Stimulated activated naive CD8-positive, alpha-beta T cell treated with anti-CD3 and anti-CD28 coated beads, Interleukin-15, amount 100 ng/mL, for 72 hours (primary cell): ENCODE measurements at regions not wholly inside any gene's neighbourhood (a gene's known extent, or its start where the extent isn't known, plus 50 kb on each side); places are given as distances from the start of the nearest gene placed in this dataset.
A peak's percentile ranks its signal among the peaks of the same experiment; 100 is the strongest.

ENCODE experiments used
- ATAC-seq: fragments of 150-1000 bp; cut with Tn5 transposase; 2 replicates; pipeline ENCODE4 v1.10.0; 2021; ENCODE audit warnings: mild to moderate bottlenecking, moderate library complexity
- DNase-seq, 2 donors: peaks; one replicate each; pipeline ENCODE4 v3.0.0; 2021 to 2022
- H3K27ac Mint-ChIP-seq, 2 donors: one replicate each; pipeline ENCODE4 v1.8.0; 2022; ENCODE audit warnings: mild to moderate bottlenecking in 2 of 2, mixed read lengths in 2 of 2, moderate library complexity in 2 of 2
- H3K27me3 Mint-ChIP-seq: one replicate; pipeline ENCODE4 v1.8.0; 2022; ENCODE audit warnings: mixed read lengths
- H3K4me1 Mint-ChIP-seq: one replicate; pipeline ENCODE4 v1.8.0; 2022; ENCODE audit warnings: mild to moderate bottlenecking, mixed read lengths
- H3K4me3 Mint-ChIP-seq, 2 donors: one replicate each; pipeline ENCODE4 v1.8.0; 2022; ENCODE audit warnings: mild to moderate bottlenecking in 2 of 2, mixed read lengths in 2 of 2, moderate library complexity in 1 of 2
- H3K9me3 Mint-ChIP-seq, 2 donors: one replicate each; pipeline ENCODE4 v1.8.0; 2022; ENCODE audit warnings: mixed read lengths in 2 of 2

- H3K9me3 Mint-ChIP-seq: no peaks in the 10 kb centered on the region
- H3K4me3 Mint-ChIP-seq: peak overlapping the region in 1 of 2 donors; percentile 71
- peaks cover 94% of the 10 kb centered on the region for H3K4me1 Mint-ChIP-seq
- ATAC-seq (no peak), DNase-seq (peak in 1 of 2 donors; percentile 56)
- peak overlapping the region in 1 of 2 donors; percentile 80 for H3K27ac Mint-ChIP-seq
- no peaks in the 10 kb centered on the region for H3K27me3 Mint-ChIP-seq
Observed at GRCh38 chr6:223763-224162, 68.5 kb upstream of the DUSP22 start.

- no peak for DNase-seq
- no peak for ATAC-seq
- H3K4me3 Mint-ChIP-seq: peak overlapping the region; percentile 71 to 81
Observed at GRCh38 chr6:224350-224749, 67.9 kb upstream of the DUSP22 start.

DNA sequence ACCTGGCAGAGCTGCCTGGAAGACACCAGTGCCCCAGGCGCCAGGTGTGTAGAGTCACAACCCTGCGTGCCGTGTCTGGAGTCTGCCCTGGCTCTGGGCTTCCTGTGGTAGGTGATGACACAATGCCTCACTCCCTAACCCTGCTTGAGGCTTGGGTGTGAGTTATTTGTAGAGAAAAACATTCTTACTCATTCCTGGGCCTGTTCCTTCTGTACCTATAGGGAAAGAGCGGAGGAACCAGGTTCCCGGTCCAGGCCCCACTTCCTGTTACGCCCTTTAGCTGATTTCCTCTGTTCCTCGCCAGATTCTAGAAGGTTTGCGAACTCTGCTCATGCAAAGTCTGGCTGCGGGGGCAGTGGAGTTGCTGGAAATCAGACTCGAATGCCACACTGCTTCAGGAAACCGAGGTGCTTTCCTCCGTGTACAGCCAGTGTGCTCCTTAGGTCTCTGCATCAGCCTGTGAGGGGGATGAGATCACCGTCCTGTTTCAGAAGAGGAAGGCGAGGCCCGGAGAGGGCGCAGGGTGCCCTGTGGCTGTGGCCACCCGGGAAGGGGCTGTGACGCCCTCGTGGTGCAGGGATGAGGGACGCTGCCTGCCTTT is 67.1 kb upstream of the DUSP22 start:
- H3K27ac Mint-ChIP-seq: peak overlapping the region; percentile 93 to 96

More at GRCh38 chr6:224350-224749, 67.9 kb upstream of the DUSP22 start:
- peaks cover 94% of the 10 kb centered on the region for H3K4me1 Mint-ChIP-seq
- peak overlapping the region; percentile 93 to 96 for H3K27ac Mint-ChIP-seq
- H3K9me3 Mint-ChIP-seq: no peaks in the 10 kb centered on the region
- H3K27me3 Mint-ChIP-seq: no peaks in the 10 kb centered on the region

GRCh38 chr6:225907-226306 is 66.4 kb upstream of the DUSP22 start:
- Mint-ChIP-seq H3K27ac (peak overlapping the region; percentile 93 to 96), H3K27me3 (no peaks in the 10 kb centered on the region), H3K4me3 (peak overlapping the region; percentile 71 to 81), H3K9me3 (no peaks in the 10 kb centered on the region), H3K4me1 (peaks cover 94% of the 10 kb centered on the region)
- DNase-seq (no peak), ATAC-seq (no peak)

More for the DNA sequence above, 67.1 kb upstream of the DUSP22 start:
- H3K4me3 Mint-ChIP-seq: peak overlapping the region; percentile 71 to 81
- H3K27me3 Mint-ChIP-seq: no peaks in the 10 kb centered on the region
- DNase-seq: peak; percentile 64 to 94
- H3K9me3 Mint-ChIP-seq: no peaks in the 10 kb centered on the region
- ATAC-seq: peak; percentile 87
- H3K4me1 Mint-ChIP-seq: peaks cover 94% of the 10 kb centered on the region

DNA sequence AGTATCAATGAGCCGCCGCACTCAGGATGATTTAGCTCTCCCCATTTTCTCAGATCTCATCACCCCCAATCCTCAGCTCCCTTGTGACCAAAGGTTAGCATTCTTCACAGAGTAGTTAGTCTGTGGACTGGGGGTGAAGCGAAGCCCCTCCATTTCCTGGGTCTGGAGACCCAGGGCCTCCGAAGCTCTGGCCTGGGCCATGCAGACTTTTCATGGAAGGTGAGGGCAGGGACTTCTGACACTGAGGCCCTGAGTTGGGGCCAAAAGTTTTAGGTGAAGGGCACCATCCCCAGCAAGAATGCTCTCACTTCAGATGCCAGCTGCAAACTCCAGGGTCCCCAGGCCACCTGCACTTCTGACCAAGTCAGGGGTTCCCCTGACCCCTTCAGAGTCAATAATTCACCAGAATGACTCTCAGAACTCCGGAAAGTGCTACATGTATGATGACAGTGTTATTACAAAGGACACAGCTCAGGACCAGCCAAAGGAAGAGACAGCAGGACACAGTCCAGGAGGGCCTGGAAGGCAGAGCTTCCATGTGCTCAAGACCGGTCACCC is 65.7 kb upstream of the DUSP22 start:
- Mint-ChIP-seq H3K4me1 (peaks cover 94% of the 10 kb centered on the region), H3K27me3 (no peaks in the 10 kb centered on the region), H3K4me3 (peak overlapping the region in 1 of 2 donors; percentile 71), H3K9me3 (no peaks in the 10 kb centered on the region), H3K27ac (peak overlapping the region in 1 of 2 donors; percentile 93)
- DNase-seq (no peak), ATAC-seq (no peak)

GRCh38 chr6:227074-227782 is 65.1 kb upstream of the DUSP22 start:
- Mint-ChIP-seq H3K4me1 (peaks cover 94% of the 10 kb centered on the region), H3K27me3 (no peaks in the 10 kb centered on the region), H3K4me3 (peak overlapping the region in 1 of 2 donors; percentile 71), H3K27ac (peak overlapping the region in 1 of 2 donors; percentile 93), H3K9me3 (no peaks in the 10 kb centered on the region)
- no peak for DNase-seq
- ATAC-seq: no peak

- ATAC-seq (no peak), DNase-seq (no peak)
- no peaks in the 10 kb centered on the region for H3K27me3 Mint-ChIP-seq
- no peak overlapping the region for H3K4me3 Mint-ChIP-seq
- H3K9me3 Mint-ChIP-seq: no peaks in the 10 kb centered on the region
- peaks cover 94% of the 10 kb centered on the region for H3K4me1 Mint-ChIP-seq
- peak overlapping the region in 1 of 2 donors; percentile 19 for H3K27ac Mint-ChIP-seq
Observed at GRCh38 chr6:227812-228338, 64.4 kb upstream of the DUSP22 start.

DNA sequence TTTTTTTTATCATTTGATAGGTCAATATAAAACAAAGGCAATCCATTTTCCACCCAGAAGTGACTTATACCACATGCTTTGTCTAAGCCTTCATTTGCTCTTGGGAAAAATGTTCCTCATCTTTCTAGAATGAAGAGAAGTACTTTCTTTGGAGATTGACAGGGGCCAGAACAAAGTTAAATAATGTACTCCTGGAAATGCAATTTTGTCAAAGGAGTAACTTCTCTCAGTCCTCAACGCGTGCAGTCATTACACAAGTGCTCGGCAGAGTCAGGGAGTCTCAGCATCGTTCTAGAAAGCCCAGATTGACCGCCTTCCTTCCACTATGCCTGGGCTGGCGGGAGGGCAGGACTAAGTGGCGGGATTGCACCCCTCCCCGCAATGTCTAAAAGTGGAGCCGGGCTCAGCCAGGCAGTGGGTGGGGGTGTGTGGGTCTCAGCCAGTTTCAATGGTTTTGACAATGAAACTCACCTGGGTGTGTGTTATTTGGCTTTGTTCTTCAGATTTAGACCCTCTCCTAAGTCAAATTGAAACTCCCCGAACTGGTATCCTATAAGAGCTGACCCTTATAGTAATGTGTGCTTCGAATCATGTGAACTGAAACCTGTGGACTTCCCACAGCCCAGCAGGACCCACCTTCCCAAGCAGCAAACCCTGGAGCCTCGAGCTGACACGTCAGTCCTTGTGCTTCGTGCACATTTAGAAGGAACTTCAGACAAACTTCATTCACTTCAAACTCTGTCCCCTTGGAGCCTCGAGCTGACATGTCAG is 63.2 kb upstream of the DUSP22 start:
- ATAC-seq (no peak), DNase-seq (no peak)
- Mint-ChIP-seq H3K4me1 (peaks cover 88% of the 10 kb centered on the region), H3K27me3 (no peaks in the 10 kb centered on the region), H3K27ac (no peak overlapping the region), H3K9me3 (no peaks in the 10 kb centered on the region), H3K4me3 (no peak overlapping the region)

DNA sequence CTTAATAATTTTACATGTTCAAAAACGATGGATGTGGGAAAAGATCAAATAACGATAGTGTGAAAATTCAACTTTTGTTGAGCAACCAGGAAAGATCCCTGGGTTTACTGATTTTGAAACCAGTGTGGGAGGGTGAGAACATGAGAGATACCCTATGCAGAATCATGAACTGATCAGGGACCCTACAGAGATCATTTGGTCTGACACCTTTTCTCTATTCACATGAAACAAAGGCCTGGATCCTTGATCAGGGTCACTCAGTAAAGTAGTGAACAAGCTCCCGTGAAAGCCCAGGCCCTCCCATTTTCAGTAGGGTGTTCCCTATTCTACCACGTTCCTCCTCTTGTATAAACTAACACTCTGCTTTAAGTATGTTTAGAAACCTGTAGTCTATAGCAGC is 60.5 kb upstream of the DUSP22 start:
- Mint-ChIP-seq H3K27me3 (no peaks in the 10 kb centered on the region), H3K9me3 (no peaks in the 10 kb centered on the region), H3K4me3 (peak overlapping the region in 1 of 2 donors; percentile 47), H3K27ac (no peak overlapping the region), H3K4me1 (peaks cover 86% of the 10 kb centered on the region)
- DNase-seq (no peak), ATAC-seq (peak; percentile 58)

GRCh38 chr6:232982-233640 is 59.2 kb upstream of the DUSP22 start:
- Mint-ChIP-seq H3K4me1 (peaks cover 78% of the 10 kb centered on the region), H3K27ac (no peak overlapping the region), H3K4me3 (no peak overlapping the region), H3K27me3 (no peaks in the 10 kb centered on the region), H3K9me3 (no peaks in the 10 kb centered on the region)
- DNase-seq: no peak
- ATAC-seq: no peak

DNA sequence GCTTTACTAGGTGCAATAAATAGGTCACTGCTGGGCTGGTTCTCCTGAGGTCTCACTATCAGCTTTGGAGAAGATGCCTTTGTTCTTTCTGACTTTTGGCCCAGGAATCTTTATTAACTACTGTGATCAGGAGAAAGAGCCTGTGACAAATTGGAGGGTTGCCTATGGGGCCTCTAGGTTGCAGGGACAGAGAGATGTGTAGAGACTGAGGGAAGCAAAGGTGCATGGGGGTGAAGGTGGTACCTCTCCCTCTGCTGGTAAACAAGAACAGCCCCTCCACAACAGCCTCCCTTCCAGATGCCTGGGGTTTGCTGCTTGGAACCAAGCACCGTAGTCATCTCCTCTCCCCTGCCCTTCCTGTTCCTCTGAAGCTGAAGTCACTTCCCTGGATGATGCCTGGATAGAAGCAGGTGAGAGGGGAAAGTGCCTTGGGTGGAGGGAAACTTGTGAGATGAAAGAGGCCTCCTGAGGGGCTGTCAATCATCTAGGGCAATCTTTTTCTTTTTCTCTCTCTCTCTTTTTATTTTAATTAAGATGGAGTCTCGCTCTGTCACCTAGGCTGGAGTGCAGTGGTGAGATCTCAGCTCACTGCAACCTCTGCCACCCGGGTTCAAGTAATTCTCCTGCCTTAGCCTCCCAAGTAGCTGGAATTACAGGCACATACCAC is 57.4 kb upstream of the DUSP22 start:
- Mint-ChIP-seq H3K27ac (peak overlapping the region; percentile 16 to 91), H3K4me3 (peak overlapping the region; percentile 53 to 81), H3K4me1 (peaks cover 64% of the 10 kb centered on the region), H3K27me3 (no peaks in the 10 kb centered on the region), H3K9me3 (no peaks in the 10 kb centered on the region)
- DNase-seq: no peak
- ATAC-seq: no peak

DNA sequence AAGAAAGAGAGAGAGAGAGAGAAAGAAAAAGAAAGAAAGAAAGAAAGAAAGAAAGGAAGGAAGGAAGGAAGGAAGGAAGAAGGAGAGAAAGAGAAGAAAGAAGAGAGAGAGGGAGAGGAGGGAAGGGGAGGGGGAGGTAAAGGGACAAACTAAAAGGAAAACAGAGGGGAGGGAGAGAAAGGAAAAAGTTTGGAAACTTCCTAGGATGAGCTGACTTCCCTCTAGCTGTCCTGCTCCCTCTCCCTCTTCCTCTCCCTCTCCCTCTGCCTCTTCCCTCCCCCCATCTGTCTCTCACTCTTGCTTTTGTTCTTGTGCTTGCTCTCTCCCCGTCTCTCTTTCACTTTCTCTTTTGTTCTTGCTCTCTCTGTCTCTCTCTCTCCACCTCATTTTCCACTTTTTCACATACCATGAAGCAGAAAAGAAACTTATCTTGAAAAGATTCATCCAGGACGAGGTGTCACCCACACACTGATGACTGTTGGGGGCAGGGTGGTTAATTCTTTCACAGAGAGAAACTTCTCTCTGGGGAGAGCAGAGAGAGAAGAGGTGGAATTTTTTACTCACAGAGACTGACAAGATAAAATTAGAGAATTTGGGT is 56.4 kb upstream of the DUSP22 start:
- Mint-ChIP-seq H3K9me3 (no peaks in the 10 kb centered on the region), H3K27ac (peak overlapping the region; percentile 16 to 91), H3K27me3 (no peaks in the 10 kb centered on the region), H3K4me1 (peaks cover 54% of the 10 kb centered on the region), H3K4me3 (peak overlapping the region; percentile 53 to 81)
- DNase-seq: peak; percentile 32 to 71
- peak; percentile 96 for ATAC-seq

DNA sequence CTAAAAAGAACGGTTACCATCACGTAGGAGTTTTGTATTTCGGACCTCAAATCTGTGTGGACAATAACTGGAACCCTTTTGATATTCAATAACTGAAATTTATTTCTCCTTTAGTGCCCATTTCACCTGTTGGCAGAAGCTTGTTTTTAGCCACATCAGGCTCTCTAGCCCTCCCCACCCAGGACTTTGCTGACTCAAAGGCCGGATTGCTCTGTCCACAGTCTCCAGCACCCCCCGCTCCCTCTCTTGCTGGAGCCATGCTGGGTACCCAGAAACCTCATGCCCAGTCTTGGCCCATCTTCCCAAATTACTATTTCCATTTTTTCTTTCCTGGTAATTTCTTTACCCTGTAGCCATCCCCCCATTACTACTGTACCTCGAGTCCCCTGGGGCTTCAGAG is 55.8 kb upstream of the DUSP22 start:
- Mint-ChIP-seq H3K27me3 (no peaks in the 10 kb centered on the region), H3K4me3 (peak overlapping the region; percentile 26 to 27), H3K4me1 (peaks cover 51% of the 10 kb centered on the region), H3K9me3 (no peaks in the 10 kb centered on the region), H3K27ac (no peak overlapping the region)
- DNase-seq (no peak), ATAC-seq (no peak)

DNA sequence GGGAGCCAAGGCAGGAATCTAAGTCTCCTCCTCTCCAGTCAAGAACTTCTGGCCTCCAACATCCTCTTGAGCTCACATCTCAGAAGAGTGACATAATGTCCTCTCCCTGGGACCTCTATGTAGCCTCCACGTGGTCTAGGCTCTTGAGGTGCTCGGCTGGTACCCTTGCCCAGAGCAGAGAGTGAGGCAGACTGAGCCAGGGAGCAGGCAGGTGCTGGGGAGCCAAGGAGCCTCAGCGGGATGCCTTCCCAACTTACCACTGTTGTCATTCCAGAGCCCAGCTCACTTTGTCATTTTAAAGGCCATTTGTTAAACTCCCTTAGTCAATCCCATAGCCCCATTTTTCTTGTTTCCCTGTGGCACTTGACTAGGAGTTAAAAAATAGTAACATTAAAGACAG is 52.1 kb upstream of the DUSP22 start:
- DNase-seq (no peak), ATAC-seq (no peak)
- no peak overlapping the region for H3K27ac Mint-ChIP-seq
- H3K9me3 Mint-ChIP-seq: no peaks in the 10 kb centered on the region
- H3K4me3 Mint-ChIP-seq: no peak overlapping the region
- no peaks in the 10 kb centered on the region for H3K27me3 Mint-ChIP-seq
- peaks cover 25% of the 10 kb centered on the region for H3K4me1 Mint-ChIP-seq
